Peyer's patch (tissue), 4 donors: ENCODE measurements at regions not wholly inside any gene's neighbourhood (a gene's known extent, or its start where the extent isn't known, plus 50 kb on each side); places are given as distances from the start of the nearest gene placed in this dataset.

ENCODE experiments used
- POLR2A ChIP-seq, 2 donors: fragments of 450-650 bp; IDR thresholded peaks; one replicate each; pipeline ENCODE4 v1.5.1; 2017; ENCODE audit warnings: antibody characterized with exemption in 2 of 2, mild to moderate bottlenecking in 2 of 2, moderate library complexity in 2 of 2
- TF ChIP-seq, protein P1 (sequence below), 6 experiments: fragments of 450-650 bp in 4 of 6; fragments of 200-600 bp in 2 of 6; sonication (generic) in 1 of 6; IDR thresholded peaks; one replicate each; pipeline ENCODE4 v1.5.1; 2017 to 2019; ENCODE audit warnings: antibody characterized with exemption in 6 of 6, mild to moderate bottlenecking in 3 of 6, moderate library complexity in 1 of 6

DNA sequence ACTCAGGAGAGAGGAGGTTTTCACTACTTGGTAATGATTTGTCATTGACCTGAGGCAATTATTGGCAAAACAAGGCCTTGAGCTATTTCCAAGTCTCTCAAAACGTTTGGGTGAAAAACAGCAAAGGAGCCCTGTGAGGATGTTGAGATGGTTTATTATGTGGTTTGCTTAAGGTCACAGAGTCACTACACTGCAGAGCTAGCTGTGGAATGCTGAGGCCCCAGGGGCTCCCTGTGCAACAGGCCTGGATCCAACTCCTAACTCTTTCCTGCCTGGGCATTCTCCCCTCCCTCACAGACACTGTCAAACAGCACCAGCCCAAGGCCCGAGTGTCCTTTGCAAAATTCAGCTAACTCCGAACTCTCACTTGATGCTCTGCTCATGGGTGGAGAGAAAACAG is 754.6 kb upstream of the SOX11 start:
- no peak for TF ChIP-seq POLR2A (IDR thresholded peaks at IDR 0.05)
- TF ChIP-seq, protein P1, sequence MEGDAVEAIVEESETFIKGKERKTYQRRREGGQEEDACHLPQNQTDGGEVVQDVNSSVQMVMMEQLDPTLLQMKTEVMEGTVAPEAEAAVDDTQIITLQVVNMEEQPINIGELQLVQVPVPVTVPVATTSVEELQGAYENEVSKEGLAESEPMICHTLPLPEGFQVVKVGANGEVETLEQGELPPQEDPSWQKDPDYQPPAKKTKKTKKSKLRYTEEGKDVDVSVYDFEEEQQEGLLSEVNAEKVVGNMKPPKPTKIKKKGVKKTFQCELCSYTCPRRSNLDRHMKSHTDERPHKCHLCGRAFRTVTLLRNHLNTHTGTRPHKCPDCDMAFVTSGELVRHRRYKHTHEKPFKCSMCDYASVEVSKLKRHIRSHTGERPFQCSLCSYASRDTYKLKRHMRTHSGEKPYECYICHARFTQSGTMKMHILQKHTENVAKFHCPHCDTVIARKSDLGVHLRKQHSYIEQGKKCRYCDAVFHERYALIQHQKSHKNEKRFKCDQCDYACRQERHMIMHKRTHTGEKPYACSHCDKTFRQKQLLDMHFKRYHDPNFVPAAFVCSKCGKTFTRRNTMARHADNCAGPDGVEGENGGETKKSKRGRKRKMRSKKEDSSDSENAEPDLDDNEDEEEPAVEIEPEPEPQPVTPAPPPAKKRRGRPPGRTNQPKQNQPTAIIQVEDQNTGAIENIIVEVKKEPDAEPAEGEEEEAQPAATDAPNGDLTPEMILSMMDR (IDR thresholded peaks at IDR 0.05), result no peak
